ENCODE measurements at regions not wholly inside any gene's neighbourhood (a gene's known extent, or its start where the extent isn't known, plus 50 kb on each side); places are given as distances from the start of the nearest gene placed in this dataset.
A peak's percentile ranks its signal among the peaks of the same experiment; 100 is the strongest.

- DNase-seq: no peak
Observed at GRCh38 chr22:49657974-49658590, 169.6 kb downstream of the BRD1 start.

- DNase-seq: peak; percentile 84 to 86
Observed at GRCh38 chr22:49657275-49657973, 170.2 kb downstream of the BRD1 start.

- DNase-seq: peak in 1 of 2 experiments; percentile 62
Observed at GRCh38 chr22:49656883-49657274, 170.8 kb downstream of the BRD1 start.

- DNase-seq: no peak
Observed at GRCh38 chr22:49656291-49656851, 171.3 kb downstream of the BRD1 start.

GRCh38 chr22:49655168-49655812, 172.4 kb downstream of the BRD1 start:
- no peak for DNase-seq

- no peak for DNase-seq
Observed at GRCh38 chr22:49650336-49651241, 177.1 kb downstream of the BRD1 start.

- no peak for DNase-seq
Observed at GRCh38 chr22:49649166-49650068, 178.3 kb downstream of the BRD1 start.

GRCh38 chr22:49648053-49648452, 179.6 kb downstream of the BRD1 start:
- no peak for DNase-seq

- no peak for DNase-seq
Observed at GRCh38 chr22:49647627-49648026, 180.0 kb downstream of the BRD1 start.

- no peak for DNase-seq
Observed at GRCh38 chr22:49646876-49647275, 180.8 kb downstream of the BRD1 start.

GRCh38 chr22:49645791-49646550, 181.7 kb downstream of the BRD1 start:
- DNase-seq: no peak

GRCh38 chr22:49645257-49645656, 182.4 kb downstream of the BRD1 start:
- no peak for DNase-seq

GRCh38 chr22:49643998-49644397, 183.7 kb downstream of the BRD1 start:
- no peak for DNase-seq

GRCh38 chr22:49643466-49643865, 184.2 kb downstream of the BRD1 start:
- no peak for DNase-seq

GRCh38 chr22:49642741-49643140, 184.9 kb downstream of the BRD1 start:
- no peak for DNase-seq

GRCh38 chr22:49642331-49642730, 185.3 kb downstream of the BRD1 start:
- no peak for DNase-seq

GRCh38 chr22:49641770-49642313, 185.8 kb downstream of the BRD1 start:
- no peak for DNase-seq

GRCh38 chr22:49640366-49641095, 187.1 kb downstream of the BRD1 start:
- DNase-seq: no peak

- DNase-seq: no peak
Observed at GRCh38 chr22:49639956-49640355, 187.7 kb downstream of the BRD1 start.

GRCh38 chr22:49638788-49639187, 188.9 kb downstream of the BRD1 start:
- no peak for DNase-seq

Data from activated T-cell treated with anti-CD3 and anti-CD28 coated beads, Interleukin-2, amount 50 U/mL, for 48 hours (primary cell).